ENCODE measurements at regions not wholly inside any gene's neighbourhood (a gene's known extent, or its start where the extent isn't known, plus 50 kb on each side); places are given as distances from the start of the nearest gene placed in this dataset.
A peak's percentile ranks its signal among the peaks of the same experiment; 100 is the strongest.

DNA sequence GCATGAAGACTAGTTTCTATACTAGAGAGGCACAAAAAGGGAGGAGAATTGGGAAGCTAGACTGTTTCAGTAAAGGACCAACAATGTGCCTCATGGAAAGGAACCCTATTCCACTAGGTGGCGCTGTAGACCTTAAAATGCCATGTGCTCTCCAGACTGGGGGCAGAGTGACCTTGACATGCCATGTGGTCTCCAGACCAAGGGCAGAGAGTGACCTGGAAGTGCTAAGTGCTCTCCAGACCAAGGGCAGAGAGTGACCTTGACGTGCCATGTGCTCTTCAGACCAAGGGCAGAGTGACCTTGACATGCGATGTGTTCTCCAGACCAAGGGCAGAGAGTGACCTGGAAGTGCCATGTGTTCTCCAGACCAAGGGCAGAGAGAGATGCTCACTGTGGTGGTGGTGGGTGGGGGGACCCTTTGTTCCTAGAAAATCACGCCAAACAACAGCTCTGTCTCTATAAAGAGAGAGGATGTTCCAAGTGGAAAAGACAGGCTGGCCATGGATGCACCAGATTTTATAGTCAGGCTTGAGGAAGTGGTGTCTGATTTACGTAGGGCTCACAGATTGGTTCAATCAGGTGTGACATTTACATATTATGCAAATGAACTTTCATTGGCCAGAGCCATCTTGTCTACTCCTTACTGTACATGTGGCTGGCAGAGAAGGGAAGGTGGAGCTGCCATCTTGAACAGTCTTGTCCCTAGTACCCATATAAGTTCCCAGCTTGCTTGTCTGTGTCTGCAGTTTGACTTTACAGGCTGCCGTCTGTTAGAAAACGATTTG is 344.0 kb upstream of the DDX18 start:
- DNase-seq (ENCODE audit: low read depth in 2 of 2) = no peak
- no peak overlapping the region for H3K4me3 ChIP-seq (replicated peaks in 1 of 4; ENCODE audit: control extremely low read depth in 1 of 4, insufficient read depth in 1 of 4, low read depth in 3 of 4, low read length in 4 of 4)

DNA sequence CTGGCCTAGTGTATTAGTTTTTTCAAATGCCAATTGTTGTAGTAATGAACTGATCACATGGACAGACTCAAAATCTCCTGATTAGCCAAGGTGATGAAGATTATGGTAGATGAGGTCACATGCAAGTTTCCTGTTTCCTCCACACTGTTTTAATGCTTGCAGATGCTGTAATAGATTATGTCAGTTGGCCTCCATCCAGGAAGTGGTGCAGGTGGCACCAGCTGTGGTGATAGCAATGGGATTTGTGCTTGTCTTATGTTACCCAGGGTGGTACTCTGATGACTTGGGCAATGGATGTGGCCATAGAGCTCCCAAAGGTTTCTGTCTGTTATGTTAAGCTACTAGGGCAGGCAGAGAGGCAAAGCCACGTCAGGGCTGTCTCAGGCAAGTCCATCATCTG is 332.9 kb upstream of the DDX18 start:
- no peak for DNase-seq (ENCODE audit: low read depth in 2 of 2)
- H3K9me3 ChIP-seq (ENCODE audit: control insufficient read depth, insufficient read depth, low read depth, low read length) = no peaks in the 10 kb centered on the region
- H3K4me2 ChIP-seq (ENCODE audit: extremely low read depth, insufficient read depth, low read length) = no peak overlapping the region
- H3K4me3 ChIP-seq (replicated peaks in 1 of 4; ENCODE audit: control extremely low read depth in 1 of 4, insufficient read depth in 1 of 4, low read depth in 3 of 4, low read length in 4 of 4) = no peak overlapping the region
- H3K79me2 ChIP-seq (ENCODE audit: control insufficient read depth, insufficient read depth, low read length) = no peaks in the 10 kb centered on the region
- H3K9ac ChIP-seq (ENCODE audit: insufficient read depth, low read length) = no peak overlapping the region
- TF ChIP-seq EZH2 (IDR thresholded peaks at IDR 0.05; ENCODE audit: low read length, missing control alignments) = no peak
- no peaks in the 10 kb centered on the region for H3K27me3 ChIP-seq (ENCODE audit: control insufficient read depth, insufficient read depth, low read length)
- H4K20me1 ChIP-seq (ENCODE audit: control insufficient read depth, extremely low read depth, insufficient read depth, low read length) = no peaks in the 10 kb centered on the region
- no peaks in the 10 kb centered on the region for H3K4me1 ChIP-seq (ENCODE audit: control insufficient read depth, extremely low read depth, insufficient read depth, low read length)
- no peaks in the 10 kb centered on the region for H3K36me3 ChIP-seq (ENCODE audit: control insufficient read depth, insufficient read depth, low read length)
- no peak overlapping the region for H3K27ac ChIP-seq (ENCODE audit: insufficient read depth, low read length)
- H2AFZ ChIP-seq (ENCODE audit: low read length) = no peak overlapping the region

More for the DNA sequence above, 344.0 kb upstream of the DDX18 start:
- Histone ChIP-seq H3K27me3 (ENCODE audit: control insufficient read depth, insufficient read depth, low read length) (no peaks in the 10 kb centered on the region), H3K36me3 (ENCODE audit: control insufficient read depth, insufficient read depth, low read length) (no peaks in the 10 kb centered on the region), H3K4me1 (ENCODE audit: control insufficient read depth, extremely low read depth, insufficient read depth, low read length) (no peaks in the 10 kb centered on the region), H3K9me3 (ENCODE audit: control insufficient read depth, insufficient read depth, low read depth, low read length) (no peaks in the 10 kb centered on the region), H2AFZ (ENCODE audit: low read length) (no peak overlapping the region), H3K27ac (ENCODE audit: insufficient read depth, low read length) (no peak overlapping the region), H3K79me2 (ENCODE audit: control insufficient read depth, insufficient read depth, low read length) (no peaks in the 10 kb centered on the region), H4K20me1 (ENCODE audit: control insufficient read depth, extremely low read depth, insufficient read depth, low read length) (no peaks in the 10 kb centered on the region), H3K4me2 (ENCODE audit: extremely low read depth, insufficient read depth, low read length) (no peak overlapping the region), H3K9ac (ENCODE audit: insufficient read depth, low read length) (no peak overlapping the region)
- TF ChIP-seq EZH2 (IDR thresholded peaks at IDR 0.05; ENCODE audit: low read length, missing control alignments) = no peak
- TF ChIP-seq, protein P1, sequence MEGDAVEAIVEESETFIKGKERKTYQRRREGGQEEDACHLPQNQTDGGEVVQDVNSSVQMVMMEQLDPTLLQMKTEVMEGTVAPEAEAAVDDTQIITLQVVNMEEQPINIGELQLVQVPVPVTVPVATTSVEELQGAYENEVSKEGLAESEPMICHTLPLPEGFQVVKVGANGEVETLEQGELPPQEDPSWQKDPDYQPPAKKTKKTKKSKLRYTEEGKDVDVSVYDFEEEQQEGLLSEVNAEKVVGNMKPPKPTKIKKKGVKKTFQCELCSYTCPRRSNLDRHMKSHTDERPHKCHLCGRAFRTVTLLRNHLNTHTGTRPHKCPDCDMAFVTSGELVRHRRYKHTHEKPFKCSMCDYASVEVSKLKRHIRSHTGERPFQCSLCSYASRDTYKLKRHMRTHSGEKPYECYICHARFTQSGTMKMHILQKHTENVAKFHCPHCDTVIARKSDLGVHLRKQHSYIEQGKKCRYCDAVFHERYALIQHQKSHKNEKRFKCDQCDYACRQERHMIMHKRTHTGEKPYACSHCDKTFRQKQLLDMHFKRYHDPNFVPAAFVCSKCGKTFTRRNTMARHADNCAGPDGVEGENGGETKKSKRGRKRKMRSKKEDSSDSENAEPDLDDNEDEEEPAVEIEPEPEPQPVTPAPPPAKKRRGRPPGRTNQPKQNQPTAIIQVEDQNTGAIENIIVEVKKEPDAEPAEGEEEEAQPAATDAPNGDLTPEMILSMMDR (conservative IDR thresholded peaks at IDR 0.05 in 1 of 2, IDR thresholded peaks at IDR 0.05 in 1 of 2; ENCODE audit: low read depth in 1 of 2, low read length in 2 of 2) = peak; percentile 3 to 18

DNA sequence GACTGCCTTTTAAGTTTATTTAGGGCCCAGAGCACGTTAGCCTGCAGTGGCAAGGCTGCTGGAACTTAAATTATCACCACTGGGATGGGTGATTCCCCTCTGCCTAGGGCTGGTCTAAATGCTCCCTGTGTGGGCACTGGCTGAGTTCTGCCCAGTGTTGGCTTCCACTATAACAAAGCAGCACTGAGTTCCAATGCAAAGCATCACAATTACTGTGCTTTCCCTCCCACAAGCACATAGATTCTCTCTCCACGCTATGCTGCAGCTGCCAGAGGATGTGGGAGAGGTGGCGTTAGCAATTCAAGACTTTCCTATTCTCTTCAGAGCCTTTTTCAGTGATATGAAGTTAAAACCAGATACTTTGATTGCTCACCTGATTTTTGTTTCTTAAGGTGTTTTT is 328.9 kb upstream of the DDX18 start:
- no peak for DNase-seq (ENCODE audit: low read depth in 2 of 2)
- no peak overlapping the region for H3K9ac ChIP-seq (ENCODE audit: insufficient read depth, low read length)
- TF ChIP-seq, protein P1 (conservative IDR thresholded peaks at IDR 0.05 in 1 of 2, IDR thresholded peaks at IDR 0.05 in 1 of 2; ENCODE audit: low read depth in 1 of 2, low read length in 2 of 2) = no peak
- TF ChIP-seq EZH2 (IDR thresholded peaks at IDR 0.05; ENCODE audit: low read length, missing control alignments) = no peak
- H3K27ac ChIP-seq (ENCODE audit: insufficient read depth, low read length) = no peak overlapping the region
- no peak overlapping the region for H3K4me3 ChIP-seq (replicated peaks in 1 of 4; ENCODE audit: control extremely low read depth in 1 of 4, insufficient read depth in 1 of 4, low read depth in 3 of 4, low read length in 4 of 4)
- H3K27me3 ChIP-seq (ENCODE audit: control insufficient read depth, insufficient read depth, low read length) = no peaks in the 10 kb centered on the region
- H3K4me2 ChIP-seq (ENCODE audit: extremely low read depth, insufficient read depth, low read length) = no peak overlapping the region
- H3K79me2 ChIP-seq (ENCODE audit: control insufficient read depth, insufficient read depth, low read length) = no peaks in the 10 kb centered on the region
- no peaks in the 10 kb centered on the region for H3K9me3 ChIP-seq (ENCODE audit: control insufficient read depth, insufficient read depth, low read depth, low read length)
- H4K20me1 ChIP-seq (ENCODE audit: control insufficient read depth, extremely low read depth, insufficient read depth, low read length) = no peaks in the 10 kb centered on the region
- H3K36me3 ChIP-seq (ENCODE audit: control insufficient read depth, insufficient read depth, low read length) = no peaks in the 10 kb centered on the region
- H3K4me1 ChIP-seq (ENCODE audit: control insufficient read depth, extremely low read depth, insufficient read depth, low read length) = no peaks in the 10 kb centered on the region
- no peak overlapping the region for H2AFZ ChIP-seq (ENCODE audit: low read length)

Measured in fibroblast of lung (primary cell).